SK-N-SH (cell line): ENCODE measurements at regions not wholly inside any gene's neighbourhood (a gene's known extent, or its start where the extent isn't known, plus 50 kb on each side); places are given as distances from the start of the nearest gene placed in this dataset.

Experiments
- CTCF ChIA-PET: fragments of 300-600, 350-600 bp; formaldehyde crosslinking; extraction: SDS; loops from one replicate; lab custom pipeline; 2021; lab: Yijun Ruan, JAX
- POLR2A ChIA-PET: fragments of 350-600 bp; sonication (Branson Sonifier 250); formaldehyde crosslinking; extraction: SDS; loops from one replicate; lab custom pipeline; 2020; ENCODE audit warnings: antibody characterized with exemption, inconsistent platforms; lab: Yijun Ruan, JAX
- DNase-seq: peaks from one replicate; pipeline ENCODE4 v3.0.0; 2012
- H2AFZ ChIP-seq: fragments of 200-600 bp; sonication (generic); 2 replicates; pipeline ENCODE4 v1.8.1; 2016; ENCODE audit warnings: antibody characterized with exemption, mild to moderate bottlenecking, low read depth
- H3F3A ChIP-seq: fragments of 200-600 bp; sonication (generic); replicated peaks from 2 replicates; pipeline ENCODE3; 2016; ENCODE audit warnings: antibody characterized with exemption, mild to moderate bottlenecking; ENCODE audit not compliant: insufficient read depth
- H3K27ac ChIP-seq, 2 experiments: fragments of 200-500 bp in 1 of 2; fragments of 200-600 bp in 1 of 2; sonication (Bioruptor generic) in 1 of 2; sonication (generic), shearing (Covaris generic) in 1 of 2; 2 replicates each; pipeline versions ENCODE4 v1.5.1 to v1.6.1; 2014 to 2016; ENCODE audit warnings: low read depth in 2 of 2, inconsistent platforms in 1 of 2, low read length in 1 of 2, mild to moderate bottlenecking in 1 of 2, mixed read lengths in 1 of 2
- H3K27me3 ChIP-seq: fragments of 200-600 bp; sonication (generic), shearing (Covaris generic); 2 replicates; pipeline ENCODE4 v1.6.1; 2016; ENCODE audit warnings: mixed run types; ENCODE audit not compliant: insufficient read depth
- H3K36me3 ChIP-seq, 2 experiments: fragments of 200-500 bp in 1 of 2; fragments of 200-600 bp in 1 of 2; sonication (Bioruptor generic) in 1 of 2; sonication (generic) in 1 of 2; replicated peaks in 1 of 2; 2 replicates each; pipeline versions ENCODE3 to v1.5.1; 2014 to 2016; ENCODE audit warnings: low read length in 1 of 2, mild to moderate bottlenecking in 1 of 2; ENCODE audit not compliant: insufficient read depth in 2 of 2, control insufficient read depth in 1 of 2
- H3K4me1 ChIP-seq, 2 experiments: fragments of 200-500 bp in 1 of 2; fragments of 200-600 bp in 1 of 2; sonication (Bioruptor generic) in 1 of 2; sonication (generic), shearing (Covaris generic) in 1 of 2; 2 replicates each; pipeline versions ENCODE4 v1.5.1 to v1.6.1; 2014 to 2016; ENCODE audit warnings: low read depth in 1 of 2, low read length in 1 of 2, mixed run types in 1 of 2; ENCODE audit not compliant: insufficient read depth in 2 of 2, control insufficient read depth in 1 of 2
- H3K4me2 ChIP-seq: fragments of 200-600 bp; sonication (generic), shearing (Covaris generic); 2 replicates; pipeline ENCODE4 v1.6.1; 2017; ENCODE audit warnings: mixed run types
- H3K4me3 ChIP-seq, 2 experiments: fragments of 200-500 bp in 1 of 2; fragments of 200-600 bp in 1 of 2; sonication (Bioruptor generic) in 1 of 2; sonication (generic), shearing (Covaris generic) in 1 of 2; 2 replicates each; pipeline versions ENCODE4 v1.5.1 to v1.8.1; 2014 to 2016; ENCODE audit warnings: low read depth in 2 of 2, inconsistent platforms in 1 of 2, low read length in 1 of 2, mild to moderate bottlenecking in 1 of 2, mixed read lengths in 1 of 2, moderate library complexity in 1 of 2
- H3K79me2 ChIP-seq: fragments of 200-600 bp; sonication (generic); 2 replicates; pipeline ENCODE4 v1.8.1; 2017; ENCODE audit warnings: mild to moderate bottlenecking; ENCODE audit not compliant: insufficient read depth
- H3K9ac ChIP-seq: fragments of 200-600 bp; sonication (generic); 2 replicates; pipeline ENCODE4 v1.6.1; 2017; ENCODE audit warnings: mixed run types
- H3K9me2 ChIP-seq: fragments of 200-600 bp; sonication (generic); 2 replicates; pipeline ENCODE4 v1.6.1; 2017; ENCODE audit warnings: mixed run types
- H3K9me3 ChIP-seq: fragments of 200-600 bp; sonication (generic); 2 replicates; pipeline ENCODE4 v1.6.1; 2017; ENCODE audit warnings: mixed run types, mild to moderate bottlenecking, moderate library complexity
- H4K20me1 ChIP-seq: fragments of 200-600 bp; sonication (generic); 2 replicates; pipeline ENCODE4 v1.6.1; 2017; ENCODE audit warnings: mild to moderate bottlenecking, mixed run types; ENCODE audit not compliant: insufficient read depth
- ELF1 ChIP-seq: IDR thresholded peaks from 2 replicates; pipeline ENCODE4 v1.4.0; 2012
- FOSL2 ChIP-seq: IDR thresholded peaks from 2 replicates; pipeline ENCODE4 v1.4.0; 2012; ENCODE audit warnings: low read depth, mild to moderate bottlenecking, moderate library complexity, borderline replicate concordance
- GATA2 ChIP-seq: sonication (generic); formaldehyde crosslinking; IDR thresholded peaks from 2 replicates; pipeline ENCODE4 v1.5.0; 2020; ENCODE audit warnings: mild to moderate bottlenecking, missing genetic modification reagents
- MXI1 ChIP-seq: IDR thresholded peaks from 2 replicates; pipeline ENCODE4 v1.6.1; 2012; ENCODE audit warnings: mild to moderate bottlenecking, low read depth, low read length, improper control_type of control experiment
- POLR2AphosphoS5 ChIP-seq: IDR thresholded peaks from 2 replicates; pipeline ENCODE4 v1.6.1; 2012; ENCODE audit warnings: low read depth, low read length
- RFX5 ChIP-seq: IDR thresholded peaks from 2 replicates; pipeline ENCODE4 v1.6.1; 2012; ENCODE audit warnings: mild to moderate bottlenecking, improper control_type of control experiment, low read length
- RXRA ChIP-seq: IDR thresholded peaks from 2 replicates; pipeline ENCODE4 v1.4.0; 2012; ENCODE audit warnings: low read depth, mild to moderate bottlenecking, borderline replicate concordance
- TAF1 ChIP-seq: IDR thresholded peaks from 2 replicates; pipeline ENCODE4 v1.6.1; 2012; ENCODE audit warnings: low read depth, mild to moderate bottlenecking, low read length, moderate library complexity, borderline replicate concordance
- TEAD4 ChIP-seq: IDR thresholded peaks from 2 replicates; pipeline ENCODE4 v1.4.0; 2012; ENCODE audit warnings: mild to moderate bottlenecking, borderline replicate concordance; ENCODE audit not compliant: insufficient read depth
- WGBS: methylation state at CpG from one replicate; pipeline ENCODE4 v1.1.6; 2017; ENCODE audit warnings: low lambda C conversion rate; 5-methylcytosine and 5-hydroxymethylcytosine counted together
- TF ChIP-seq, protein P1 (sequence below): IDR thresholded peaks from 2 replicates; pipeline ENCODE4 v1.6.1; 2012; ENCODE audit warnings: mild to moderate bottlenecking, low read depth, low read length, moderate library complexity
- TF ChIP-seq, protein P2 (sequence below): IDR thresholded peaks from 2 replicates; pipeline ENCODE4 v1.4.0; 2012; ENCODE audit warnings: low read depth

GRCh38 chr15:96887730-96888129, 557.2 kb downstream of the NR2F2 start:
- H3F3A ChIP-seq = no peaks in the 10 kb centered on the region
- no peak overlapping the region for H3K4me2 ChIP-seq
- H3K4me3 ChIP-seq = no peak overlapping the region
- no peaks in the 10 kb centered on the region; a peak in 1 of 4 replicates for H3K4me1 ChIP-seq
- 0% methylated on average over 1 of the region's 1 CpG for whole genome bisulfite sequencing
- no peak for DNase-seq
- no peaks in the 10 kb centered on the region for H3K9me3 ChIP-seq
- no peak overlapping the region for H2AFZ ChIP-seq
- no peak overlapping the region for H3K9ac ChIP-seq
- H3K27ac ChIP-seq = no peak overlapping the region
- H3K36me3 ChIP-seq = no peaks in the 10 kb centered on the region
- ChIA-PET POLR2A (no interaction called here), CTCF (no interaction called here)
- no peaks in the 10 kb centered on the region for H3K9me2 ChIP-seq
- no peaks in the 10 kb centered on the region for H3K79me2 ChIP-seq
- TF ChIP-seq, protein P1, sequence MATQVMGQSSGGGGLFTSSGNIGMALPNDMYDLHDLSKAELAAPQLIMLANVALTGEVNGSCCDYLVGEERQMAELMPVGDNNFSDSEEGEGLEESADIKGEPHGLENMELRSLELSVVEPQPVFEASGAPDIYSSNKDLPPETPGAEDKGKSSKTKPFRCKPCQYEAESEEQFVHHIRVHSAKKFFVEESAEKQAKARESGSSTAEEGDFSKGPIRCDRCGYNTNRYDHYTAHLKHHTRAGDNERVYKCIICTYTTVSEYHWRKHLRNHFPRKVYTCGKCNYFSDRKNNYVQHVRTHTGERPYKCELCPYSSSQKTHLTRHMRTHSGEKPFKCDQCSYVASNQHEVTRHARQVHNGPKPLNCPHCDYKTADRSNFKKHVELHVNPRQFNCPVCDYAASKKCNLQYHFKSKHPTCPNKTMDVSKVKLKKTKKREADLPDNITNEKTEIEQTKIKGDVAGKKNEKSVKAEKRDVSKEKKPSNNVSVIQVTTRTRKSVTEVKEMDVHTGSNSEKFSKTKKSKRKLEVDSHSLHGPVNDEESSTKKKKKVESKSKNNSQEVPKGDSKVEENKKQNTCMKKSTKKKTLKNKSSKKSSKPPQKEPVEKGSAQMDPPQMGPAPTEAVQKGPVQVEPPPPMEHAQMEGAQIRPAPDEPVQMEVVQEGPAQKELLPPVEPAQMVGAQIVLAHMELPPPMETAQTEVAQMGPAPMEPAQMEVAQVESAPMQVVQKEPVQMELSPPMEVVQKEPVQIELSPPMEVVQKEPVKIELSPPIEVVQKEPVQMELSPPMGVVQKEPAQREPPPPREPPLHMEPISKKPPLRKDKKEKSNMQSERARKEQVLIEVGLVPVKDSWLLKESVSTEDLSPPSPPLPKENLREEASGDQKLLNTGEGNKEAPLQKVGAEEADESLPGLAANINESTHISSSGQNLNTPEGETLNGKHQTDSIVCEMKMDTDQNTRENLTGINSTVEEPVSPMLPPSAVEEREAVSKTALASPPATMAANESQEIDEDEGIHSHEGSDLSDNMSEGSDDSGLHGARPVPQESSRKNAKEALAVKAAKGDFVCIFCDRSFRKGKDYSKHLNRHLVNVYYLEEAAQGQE = no peak
- TF ChIP-seq MXI1 = no peak
- TF ChIP-seq ELF1 = no peak
- no peak for TF ChIP-seq TEAD4
- no peak for TF ChIP-seq RXRA
- no peaks in the 10 kb centered on the region for H4K20me1 ChIP-seq
- no peaks in the 10 kb centered on the region for H3K27me3 ChIP-seq

DNA sequence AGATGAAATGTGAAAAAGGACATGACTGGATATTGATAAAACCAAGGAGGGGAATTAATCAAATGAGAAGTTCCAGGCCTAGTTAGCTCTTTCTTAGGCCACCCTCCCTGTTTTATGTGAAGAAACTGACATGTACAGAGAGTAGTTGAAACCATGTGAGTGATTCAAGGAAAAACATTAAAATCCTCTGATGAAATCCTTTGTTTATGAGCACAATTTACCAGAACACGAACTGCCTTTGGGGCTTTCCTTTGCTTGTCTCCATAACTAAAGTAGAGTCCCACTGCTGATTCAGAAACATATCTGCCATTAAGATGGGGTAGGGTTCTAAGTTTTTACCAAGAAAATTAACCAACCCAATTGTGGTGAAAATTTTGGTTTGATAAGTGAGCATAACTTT, 558.3 kb downstream of the NR2F2 start:
- Histone ChIP-seq H3K4me3 (no peak overlapping the region), H3K36me3 (no peaks in the 10 kb centered on the region), H3K9ac (no peak overlapping the region), H2AFZ (no peak overlapping the region), H3F3A (no peaks in the 10 kb centered on the region), H3K9me3 (no peaks in the 10 kb centered on the region), H3K4me1 (no peaks in the 10 kb centered on the region; a peak in 1 of 4 replicates), H3K27ac (no peak overlapping the region), H4K20me1 (no peaks in the 10 kb centered on the region), H3K79me2 (no peaks in the 10 kb centered on the region), H3K9me2 (no peaks in the 10 kb centered on the region), H3K4me2 (no peak overlapping the region), H3K27me3 (no peaks in the 10 kb centered on the region)
- TF ChIP-seq FOSL2 (no peak), RFX5 (no peak), GATA2 (no peak), TAF1 (no peak), TEAD4 (no peak), POLR2AphosphoS5 (no peak)
- TF ChIP-seq, protein P2, sequence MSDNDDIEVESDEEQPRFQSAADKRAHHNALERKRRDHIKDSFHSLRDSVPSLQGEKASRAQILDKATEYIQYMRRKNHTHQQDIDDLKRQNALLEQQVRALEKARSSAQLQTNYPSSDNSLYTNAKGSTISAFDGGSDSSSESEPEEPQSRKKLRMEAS = no peak
- 0% methylated on average over 1 of the region's 1 CpG for WGBS
- CTCF ChIA-PET = interaction anchor here (0.5 kb wide), 1 partner anchor 1696 kb away, joined by 3 read pairs; no protein-coding TSS in a partner anchor
- DNase-seq = no peak
- POLR2A ChIA-PET = no interaction called here
